ENCODE measurements at regions not wholly inside any gene's neighbourhood (a gene's known extent, or its start where the extent isn't known, plus 50 kb on each side); places are given as distances from the start of the nearest gene placed in this dataset.
"Not testable (repeated sequence)": the region's sequence is repeated elsewhere in the genome, so short reads cannot be mapped to it uniquely, and the experiment has no call there.

DNA sequence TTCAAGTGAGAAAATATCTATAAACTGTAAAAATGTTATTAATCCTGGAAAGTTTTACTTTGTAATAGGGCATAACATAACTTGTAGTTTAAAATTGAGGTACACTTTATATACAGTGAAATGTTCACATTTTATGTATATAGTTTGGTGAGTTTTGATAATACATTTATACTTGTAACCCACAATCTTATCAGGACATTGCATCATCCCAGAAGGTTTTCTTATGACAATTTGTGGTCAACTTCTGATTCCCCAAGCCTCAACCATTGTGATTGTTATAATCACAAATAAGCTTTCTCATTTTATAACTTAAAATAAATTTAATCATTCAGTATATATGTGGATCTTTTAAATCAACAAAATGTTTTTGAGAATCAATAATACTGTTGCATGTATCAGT is 151.1 kb downstream of the TFPI2 start:
- DNase-seq (ENCODE audit: low spot score) = no peak

DNA sequence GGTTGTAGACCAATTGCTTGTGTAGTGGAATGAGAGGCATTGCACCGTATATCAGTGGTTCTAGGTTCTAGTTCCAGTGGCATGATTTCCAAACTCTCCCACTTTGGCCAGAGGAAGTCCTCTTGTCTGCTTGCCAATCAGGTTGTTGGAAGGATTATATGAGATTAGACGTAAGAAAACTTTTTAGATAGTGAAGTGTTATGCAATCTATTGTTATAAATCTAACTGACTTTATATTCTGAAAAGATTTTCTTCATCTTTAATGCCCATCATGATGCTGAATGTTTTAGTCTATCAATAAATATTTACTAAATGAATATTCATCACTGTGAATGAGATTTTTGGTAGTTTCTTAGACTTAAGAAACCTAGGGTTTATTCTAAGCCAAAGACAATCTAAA is 152.6 kb downstream of the TFPI2 start:
- no peak for DNase-seq (ENCODE audit: low spot score)

DNA sequence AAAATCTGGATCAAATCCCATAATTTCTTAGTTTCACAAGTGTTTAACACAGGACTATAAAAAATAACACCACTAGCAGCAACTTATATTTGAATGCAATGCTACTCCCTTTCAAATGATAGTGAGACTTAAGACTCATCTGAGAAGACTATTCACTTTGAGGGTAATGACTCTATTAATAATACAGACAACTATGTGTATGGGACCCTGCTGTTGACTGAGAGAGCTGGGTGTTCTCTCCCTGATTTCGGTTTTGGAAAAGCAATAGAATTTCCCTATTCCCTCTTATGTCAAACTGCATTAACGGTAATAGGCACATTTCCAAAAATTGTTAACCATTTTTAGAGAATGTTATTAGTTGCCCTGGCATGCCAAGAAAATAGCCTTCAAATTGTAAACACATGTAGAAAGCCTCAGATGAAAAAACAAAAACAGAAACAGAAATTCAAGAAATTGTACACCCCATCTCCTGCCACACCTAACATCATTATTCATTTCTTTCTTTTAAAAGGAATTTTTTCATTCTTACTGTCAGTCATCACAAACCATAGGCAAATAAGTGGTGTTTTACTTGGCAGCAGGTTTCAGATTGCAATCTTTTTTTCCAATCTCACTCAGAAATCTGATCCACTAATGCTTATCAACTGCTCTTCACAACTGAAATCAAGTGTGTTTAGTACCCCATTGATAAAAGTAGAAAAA is 153.7 kb downstream of the TFPI2 start:
- DNase-seq (ENCODE audit: low spot score) = no peak

DNA sequence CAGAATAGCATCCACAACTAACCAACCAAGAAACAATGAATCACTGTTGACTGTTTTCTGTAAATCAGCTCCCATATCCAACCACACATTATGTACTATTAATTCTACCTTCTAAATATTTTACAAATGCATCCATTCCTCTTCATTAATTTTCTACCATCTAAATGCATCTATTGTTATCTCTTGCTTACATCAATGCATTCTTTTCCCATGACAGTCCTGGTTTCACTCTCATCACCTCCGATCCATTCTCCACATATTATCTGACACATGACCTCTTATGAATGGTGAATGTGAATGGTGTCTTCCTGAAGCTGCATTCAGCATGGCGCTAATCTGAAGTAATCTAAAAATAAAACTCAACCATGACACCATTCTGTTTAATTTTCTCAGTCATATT is 153.8 kb upstream of the CALCR start:
- no peak for DNase-seq (ENCODE audit: low spot score)

DNA sequence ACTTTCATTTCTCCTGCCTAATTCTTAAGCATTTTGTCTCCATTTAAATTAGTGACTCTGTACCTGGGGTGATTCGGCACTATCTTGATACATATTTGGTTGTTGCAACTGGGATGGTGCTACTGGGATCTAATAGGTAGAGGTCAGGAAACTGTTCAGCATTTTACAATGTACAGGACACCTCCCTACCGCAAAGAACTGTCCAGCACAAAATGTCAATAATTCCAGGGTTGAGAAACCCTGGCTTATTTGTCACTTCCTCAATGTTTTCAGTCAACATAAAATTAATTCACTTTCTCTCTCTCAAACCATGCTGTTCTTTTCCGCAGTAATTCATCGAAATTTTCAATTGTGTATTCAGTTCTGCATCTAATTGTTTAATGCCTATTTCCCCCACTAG is 151.4 kb upstream of the CALCR start:
- no peak for DNase-seq (ENCODE audit: low spot score)

DNA sequence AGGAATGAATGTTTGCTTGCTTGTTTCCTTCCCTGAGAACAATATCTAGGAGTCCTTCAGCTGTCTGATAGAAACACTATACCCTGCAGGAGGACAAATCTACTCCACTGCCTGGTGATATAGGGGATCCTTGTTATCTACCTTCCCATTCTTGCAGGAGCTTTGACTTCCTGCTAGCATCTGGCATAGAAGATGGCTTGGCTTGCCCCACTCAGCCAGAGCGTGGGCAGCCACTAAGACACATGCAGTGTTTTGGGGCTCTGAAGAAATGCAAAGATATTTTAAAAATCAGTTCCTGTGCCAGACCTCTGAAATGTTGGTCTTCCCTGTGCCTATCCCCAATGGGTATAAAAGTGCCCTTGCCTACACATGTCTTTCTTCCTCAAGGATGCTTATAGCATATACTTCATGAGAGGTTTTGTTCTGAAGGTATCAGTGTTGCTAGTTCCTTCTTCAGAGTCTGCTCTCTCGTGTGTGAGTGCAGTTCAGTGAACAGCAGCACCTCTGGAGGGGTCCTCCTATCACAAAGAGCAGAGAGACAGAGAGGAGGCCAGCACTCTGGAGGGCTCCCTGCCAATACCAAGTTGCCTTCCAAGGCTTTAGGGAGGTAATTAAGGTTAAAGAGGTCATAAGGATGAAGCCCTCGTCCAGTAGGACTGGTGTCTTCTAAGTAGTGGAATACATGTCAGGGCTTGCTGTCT is 149.1 kb upstream of the CALCR start:
- no peak for DNase-seq (ENCODE audit: low spot score)

DNA sequence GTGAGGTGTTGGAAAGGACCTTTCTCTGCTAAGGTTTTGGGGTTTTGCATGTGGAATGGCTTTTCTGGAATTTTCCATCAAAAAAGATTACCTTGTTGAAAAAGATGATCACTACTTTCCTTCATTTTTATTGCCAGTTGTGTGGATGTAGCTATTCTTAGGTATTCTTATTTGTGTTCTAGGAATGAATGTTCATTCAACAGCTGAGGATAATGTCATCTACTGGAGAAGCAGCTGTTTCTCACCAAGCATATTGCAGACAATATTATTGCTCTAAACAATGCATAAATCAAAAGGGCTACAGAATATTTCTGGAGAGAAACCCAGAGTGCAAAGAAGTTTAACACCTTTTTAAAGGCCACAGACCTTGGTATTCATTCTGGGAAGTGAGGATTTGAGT is 145.6 kb upstream of the CALCR start:
- no peak for DNase-seq (ENCODE audit: low spot score)

DNA sequence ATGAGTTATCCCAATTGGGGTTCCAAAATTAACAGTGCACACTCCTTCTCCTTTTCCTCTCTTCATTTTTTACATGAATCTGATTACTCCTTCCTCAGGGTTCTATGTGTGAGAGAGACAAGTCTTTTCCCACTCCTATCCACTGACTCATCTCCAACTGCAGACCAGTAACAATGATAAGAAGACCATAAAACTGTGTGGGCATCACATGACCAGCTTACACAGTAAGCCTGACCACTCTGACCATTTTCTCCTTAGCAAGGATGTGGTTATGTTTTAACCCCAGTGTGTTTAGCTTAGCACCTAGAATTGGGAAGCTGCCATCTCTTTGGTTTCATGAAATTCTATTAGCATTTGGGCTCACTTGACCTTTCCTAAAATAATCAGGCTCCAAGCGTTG is 145.0 kb upstream of the CALCR start:
- no peak for DNase-seq (ENCODE audit: low spot score)

DNA sequence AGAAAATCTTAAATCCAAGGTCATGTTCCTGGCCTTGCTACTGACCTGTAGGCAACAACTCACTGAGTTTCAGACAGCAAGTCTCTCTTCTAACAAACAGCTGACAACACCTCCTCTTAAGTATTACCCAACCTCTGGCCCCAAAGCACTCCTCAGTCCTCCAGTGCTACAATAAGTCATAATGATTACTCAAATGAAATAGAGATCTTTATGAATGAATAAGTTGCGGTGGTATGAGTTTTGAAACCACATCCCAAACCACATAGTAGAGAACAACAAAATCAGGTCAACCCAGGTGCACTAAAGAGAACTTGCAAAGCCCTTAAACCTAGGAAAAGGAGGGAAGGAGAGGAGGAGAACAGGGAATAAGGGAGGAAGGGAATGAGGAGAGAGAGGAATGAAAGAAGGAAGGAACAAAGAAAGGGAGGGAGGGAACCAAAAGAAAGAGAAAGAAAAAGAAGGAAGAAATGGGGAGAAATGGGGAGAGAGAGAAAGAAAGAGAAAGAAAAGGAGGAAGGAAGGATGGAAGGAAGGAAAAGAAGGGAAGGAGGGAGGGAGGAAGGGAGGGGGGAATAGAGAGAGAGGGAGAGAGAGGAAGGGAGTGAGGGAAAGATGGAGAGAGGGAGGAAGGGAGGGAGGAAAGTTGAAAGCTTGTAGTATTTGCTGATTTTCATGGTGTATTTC is 142.8 kb upstream of the CALCR start:
- DNase-seq (ENCODE audit: low spot score) = no peak

DNA sequence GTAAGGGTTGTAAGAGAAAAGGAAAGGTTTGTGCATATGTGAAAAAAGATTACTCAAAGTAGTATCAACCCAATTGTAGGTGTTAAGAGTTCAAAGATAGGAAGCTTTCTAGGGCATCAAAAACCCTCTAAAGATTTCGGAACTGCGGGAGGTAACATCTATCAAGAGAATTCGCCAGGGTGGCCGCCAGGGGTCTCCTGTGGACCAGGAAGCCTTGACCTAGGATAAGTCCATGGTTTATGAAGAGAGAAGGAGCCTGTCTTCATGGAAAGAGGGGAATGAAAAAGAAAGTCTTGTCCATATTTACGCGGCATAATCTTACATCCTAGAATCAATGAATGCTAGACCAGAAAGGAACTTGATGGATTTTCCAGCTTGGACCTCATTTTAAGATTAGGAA is 140.7 kb upstream of the CALCR start:
- DNase-seq (ENCODE audit: low spot score) = no peak

DNA sequence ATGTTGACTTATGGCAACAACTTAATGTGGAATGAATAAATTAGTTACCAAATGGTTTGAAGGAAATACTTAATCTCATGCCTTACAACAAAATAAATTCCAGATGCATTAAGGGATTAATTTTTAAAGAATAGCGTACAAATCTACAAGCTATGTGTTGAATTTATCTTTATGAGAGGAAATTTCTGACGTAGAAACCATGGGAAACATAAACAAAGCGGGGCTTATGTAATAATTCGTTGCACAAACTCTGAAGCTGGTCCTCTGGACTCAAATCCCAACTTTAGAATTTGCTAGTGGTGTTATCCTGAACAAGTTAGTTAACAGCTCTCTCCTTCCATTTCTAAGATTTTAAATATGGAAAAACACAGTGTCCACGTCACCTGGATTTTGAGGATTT is 137.4 kb upstream of the CALCR start:
- no peak for DNase-seq (ENCODE audit: low spot score)

DNA sequence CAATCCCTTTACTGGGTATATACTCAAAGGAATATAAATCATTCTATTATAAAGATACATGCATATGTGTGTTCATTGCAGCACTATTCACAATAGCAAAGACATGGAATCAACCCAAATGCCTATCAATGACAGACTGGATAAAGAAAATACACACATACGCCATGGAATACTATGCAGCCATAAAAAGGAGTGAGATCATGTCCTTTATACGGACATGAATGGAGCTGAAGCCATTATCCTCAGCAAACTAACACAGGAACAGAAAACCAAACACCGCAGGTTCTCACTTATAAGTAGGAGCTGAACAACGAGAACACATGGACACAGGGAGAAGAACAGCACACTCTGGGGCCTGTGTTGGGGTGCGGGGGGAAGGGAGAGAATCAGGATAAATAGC is 133.7 kb upstream of the CALCR start:
- DNase-seq (ENCODE audit: low spot score) = not testable (repeated sequence)

DNA sequence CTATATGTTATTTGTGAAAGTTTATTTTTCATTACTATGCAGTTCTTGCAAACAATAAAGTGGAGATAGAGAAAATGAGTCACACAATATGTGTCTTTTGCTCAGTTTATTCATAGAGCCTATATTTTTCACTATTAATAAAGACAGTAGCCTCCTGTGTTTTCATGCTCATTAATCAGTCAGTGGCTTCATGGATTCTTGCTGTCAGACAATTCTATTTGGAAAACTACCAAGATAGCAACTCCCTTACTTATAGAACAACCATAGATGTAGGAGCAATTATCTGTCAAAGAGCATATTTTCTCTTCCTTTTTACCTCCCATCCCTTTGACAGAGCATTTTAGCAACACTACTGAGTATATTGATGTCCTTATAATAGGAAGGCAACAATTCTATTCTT is 132.7 kb upstream of the CALCR start:
- no peak for DNase-seq (ENCODE audit: low spot score)

DNA sequence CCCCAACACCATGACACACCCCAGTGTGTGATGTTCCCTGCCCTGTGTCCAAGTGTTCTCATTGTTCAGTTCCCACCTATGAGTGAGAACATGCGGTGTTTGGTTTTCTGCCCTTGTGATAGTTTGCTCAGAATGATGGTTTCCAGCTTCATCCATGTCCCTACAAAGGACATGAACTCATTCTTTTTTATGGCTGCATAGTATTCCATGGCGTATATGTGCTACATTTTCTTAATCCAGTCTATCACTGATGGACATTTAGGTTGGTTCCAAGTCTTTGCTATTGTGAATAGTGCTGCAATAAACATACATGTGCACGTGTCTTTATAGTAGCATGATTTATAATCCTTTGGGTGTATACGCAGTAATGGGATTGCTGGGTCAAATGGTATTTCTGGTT is 131.6 kb upstream of the CALCR start:
- not testable (repeated sequence) for DNase-seq (ENCODE audit: low spot score)

DNA sequence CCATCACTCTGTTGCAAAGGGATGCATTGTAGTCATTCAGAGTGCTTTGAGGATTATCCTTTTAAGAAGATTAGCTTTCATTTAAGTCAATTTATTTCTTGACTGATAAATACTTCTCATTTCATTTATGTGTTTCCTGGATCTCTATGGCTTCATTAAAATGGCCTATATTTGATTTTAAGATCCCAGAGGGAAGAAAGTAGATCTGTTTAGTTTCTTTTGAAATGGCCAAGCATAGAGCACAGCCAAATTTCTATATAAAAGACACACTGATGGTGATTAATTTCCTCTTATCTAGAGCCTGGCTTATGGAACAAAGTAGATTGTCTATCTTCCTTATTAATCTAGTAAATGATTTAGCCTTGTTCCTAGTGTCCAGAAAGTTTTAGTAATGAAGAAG is 129.7 kb upstream of the CALCR start:
- DNase-seq (ENCODE audit: low spot score) = no peak

DNA sequence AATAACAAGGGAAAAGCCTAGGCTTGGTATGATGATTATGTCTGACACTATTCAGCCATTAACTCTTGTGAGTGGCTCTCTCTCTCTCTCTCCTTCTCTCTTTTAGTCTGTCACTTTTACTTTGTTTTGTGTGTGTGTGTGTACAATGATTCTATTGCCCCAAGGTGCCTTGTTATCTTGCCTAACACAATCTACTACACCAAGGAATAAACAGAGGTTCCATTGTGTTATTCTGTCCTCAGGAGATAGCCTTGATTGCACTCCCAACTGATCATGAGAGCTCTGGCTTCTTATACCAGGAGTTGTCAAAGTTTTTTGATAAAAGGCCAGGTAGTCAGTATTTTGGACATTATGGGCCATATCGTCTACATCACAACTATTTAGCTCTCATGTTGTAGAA is 123.4 kb upstream of the CALCR start:
- no peak for DNase-seq (ENCODE audit: low spot score)

DNA sequence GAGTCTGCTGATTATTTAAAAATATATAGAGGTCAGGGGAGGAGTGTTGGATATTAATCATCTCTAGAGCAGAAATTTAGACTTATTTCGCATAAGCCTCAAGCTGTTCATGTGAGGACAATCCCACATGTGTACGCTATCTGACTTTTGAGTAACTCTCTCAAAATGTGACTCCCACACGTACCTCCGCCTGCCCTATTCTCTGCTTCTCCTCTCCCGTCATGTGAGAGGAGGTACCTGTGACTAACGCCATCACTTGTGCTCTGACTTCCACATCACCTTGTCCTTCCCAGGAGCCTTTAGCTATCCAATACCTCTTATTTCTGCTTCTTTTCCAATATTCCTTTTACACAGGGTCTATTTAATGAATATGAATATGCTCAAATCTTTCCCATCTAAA is 119.3 kb upstream of the CALCR start:
- DNase-seq (ENCODE audit: low spot score) = no peak

DNA sequence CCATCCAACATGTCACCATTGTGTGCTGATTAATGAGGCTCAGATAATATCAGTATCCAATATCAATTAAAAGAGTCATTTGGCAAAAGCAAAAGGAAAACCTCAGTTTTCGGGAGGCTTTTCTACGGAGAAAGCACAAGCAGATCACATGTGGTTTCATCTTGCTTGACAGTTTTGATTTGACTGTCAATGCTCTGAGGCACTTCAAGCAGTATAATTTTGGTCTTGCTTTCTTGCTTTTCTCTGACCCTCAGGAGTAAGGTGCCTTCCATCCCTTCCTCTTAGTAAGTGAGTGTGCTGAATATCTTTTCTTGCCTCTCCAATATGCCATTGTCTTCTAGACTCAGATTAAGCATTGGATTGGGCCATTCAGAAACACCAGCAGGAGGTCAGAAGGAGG is 115.5 kb upstream of the CALCR start:
- no peak for DNase-seq (ENCODE audit: low spot score)

DNA sequence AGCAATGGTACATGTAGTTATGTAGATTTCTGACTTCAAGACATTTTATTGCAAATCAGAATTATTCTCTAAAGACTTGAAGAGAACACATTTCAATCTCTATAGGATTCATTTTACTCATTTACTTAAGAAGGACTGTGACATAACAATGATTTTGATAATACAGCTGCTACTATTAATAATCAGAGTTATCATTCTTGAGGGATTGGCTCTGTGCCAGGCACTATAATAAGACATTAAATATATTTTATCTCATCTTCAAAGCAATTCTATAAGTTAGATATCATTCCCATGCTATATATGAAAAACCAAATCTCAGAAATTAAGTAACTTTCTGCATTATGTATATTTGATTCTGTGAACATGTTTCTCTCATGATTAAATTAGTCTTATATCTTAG is 103.7 kb upstream of the CALCR start:
- no peak for DNase-seq (ENCODE audit: low spot score)

DNA sequence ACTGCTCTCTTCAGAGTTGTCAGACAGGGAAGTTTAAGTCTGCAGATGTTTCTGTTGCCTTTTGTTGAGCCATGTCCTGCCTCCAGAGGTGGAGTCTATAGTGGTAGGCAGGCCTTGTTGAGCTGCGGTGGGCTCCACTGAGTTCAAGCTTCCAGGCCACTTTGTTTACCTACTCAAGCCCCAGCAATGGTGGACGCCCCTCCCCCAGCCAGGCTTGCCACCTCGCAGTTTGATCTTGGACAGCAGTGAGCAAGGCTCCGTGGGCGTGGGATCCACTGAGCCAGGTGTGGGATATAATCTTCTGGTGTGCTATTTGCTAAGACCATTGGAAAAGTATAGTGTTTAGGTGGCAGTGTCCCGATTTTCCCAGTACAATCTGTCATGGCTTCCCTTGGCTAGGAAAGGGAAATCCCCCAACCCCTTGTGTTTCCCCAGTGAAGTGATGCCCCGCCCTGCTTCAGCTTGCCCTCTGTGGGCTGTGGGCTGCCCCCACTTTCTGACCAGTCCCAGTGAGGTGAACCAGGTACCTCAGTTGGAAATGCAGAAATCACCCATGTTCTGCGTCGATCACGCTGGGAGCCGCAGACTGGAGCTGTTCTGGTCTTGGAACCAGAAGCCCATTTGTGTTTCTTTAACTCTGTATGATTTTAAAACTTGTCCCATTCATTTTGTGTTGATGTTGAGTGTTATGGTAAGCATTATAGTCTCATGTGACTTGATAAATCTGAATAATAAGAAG is 89.2 kb upstream of the CALCR start:
- no peak for DNase-seq (ENCODE audit: low spot score)

DNA sequence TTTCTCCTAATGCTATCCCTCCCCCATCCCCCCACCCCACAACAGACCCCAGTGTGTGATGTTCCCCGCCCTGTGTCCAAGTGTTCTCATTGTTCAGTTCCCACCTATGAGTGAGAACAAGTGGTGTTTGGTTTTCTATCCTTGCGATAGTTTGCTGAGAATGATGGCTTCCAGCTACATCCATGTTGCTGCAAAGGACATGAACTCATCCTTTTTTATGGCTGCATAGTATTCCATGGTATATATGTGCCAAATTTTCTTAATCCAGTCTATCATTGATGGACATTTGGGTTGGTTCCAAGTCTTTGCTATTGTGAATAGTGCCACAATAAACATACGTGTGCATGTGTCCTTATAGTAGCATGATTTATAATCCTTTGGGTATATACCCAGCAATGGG is 83.6 kb upstream of the CALCR start:
- DNase-seq (ENCODE audit: low spot score) = not testable (repeated sequence)

DNA sequence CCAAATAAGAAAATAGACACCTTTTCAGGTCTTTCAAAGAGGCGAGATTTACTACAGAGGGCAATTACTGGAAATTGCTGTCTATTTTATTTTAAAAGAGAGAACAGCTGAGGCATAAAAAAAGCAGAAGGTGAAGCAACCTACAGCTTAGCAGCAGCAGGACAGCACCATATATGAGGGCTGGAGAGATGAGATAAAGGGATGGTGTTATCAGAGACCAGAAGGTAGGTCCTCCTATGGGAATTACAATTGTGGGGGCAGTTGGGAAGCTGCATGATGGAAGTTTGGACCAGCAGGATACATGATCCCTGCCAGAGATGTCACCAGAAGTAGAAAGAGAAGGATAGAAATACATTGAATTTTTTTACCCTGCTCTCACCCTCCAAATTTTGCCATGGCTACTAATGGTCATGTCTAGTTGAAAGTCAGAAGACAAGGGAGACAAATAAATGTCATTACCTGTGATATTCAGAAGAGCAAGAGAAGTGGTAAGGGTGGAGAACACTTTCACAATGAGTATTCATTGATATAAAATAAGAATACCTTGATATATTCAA is 77.2 kb upstream of the CALCR start:
- DNase-seq (ENCODE audit: low spot score) = no peak
